Caki2 (cell line): ENCODE measurements at regions not wholly inside any gene's neighbourhood (a gene's known extent, or its start where the extent isn't known, plus 50 kb on each side); places are given as distances from the start of the nearest gene placed in this dataset.

Experiments used
- DNase-seq: peaks from one replicate; pipeline ENCODE4 v3.0.0-alpha.2; 2015; ENCODE audit warnings: low read depth
- in situ Hi-C: cut with HindIII; loops from 2 replicates; pipeline ENCODE4 v1.10.0; 2016; ENCODE audit warnings: low sequenced_read_pairs, low pct_unique_long_range_greater_than_20kb, mixed read lengths

GRCh38 chr6:45800911-45801310 is 214.7 kb downstream of the CLIC5 start:
- in situ Hi-C loops, result no loop called here
- no peak for DNase-seq

GRCh38 chr6:45795678-45796077 is 220.0 kb downstream of the CLIC5 start:
- DNase-seq, result no peak
- in situ Hi-C loops, result no loop called here

- in situ Hi-C loops, result no loop called here
- no peak for DNase-seq
Measured at GRCh38 chr6:45794465-45794864, 221.2 kb downstream of the CLIC5 start.

- in situ Hi-C loops, result no loop called here
- DNase-seq, result no peak
Measured at GRCh38 chr6:45791211-45792168, 224.2 kb downstream of the CLIC5 start.

- no peak for DNase-seq
- in situ Hi-C loops, result no loop called here
Measured at GRCh38 chr6:45789238-45789637, 226.4 kb downstream of the CLIC5 start.

GRCh38 chr6:45787384-45787783 is 228.3 kb downstream of the CLIC5 start:
- no peak for DNase-seq
- in situ Hi-C loops, result no loop called here

- no peak for DNase-seq
- in situ Hi-C loops, result no loop called here
Measured at GRCh38 chr6:45786355-45786781, 229.3 kb downstream of the CLIC5 start.

GRCh38 chr6:45784250-45784649 is 231.4 kb downstream of the CLIC5 start:
- in situ Hi-C loops, result no loop called here

GRCh38 chr6:45783716-45784115 is 231.9 kb downstream of the CLIC5 start:
- DNase-seq, result no peak
- in situ Hi-C loops, result no loop called here

More at GRCh38 chr6:45784250-45784649, 231.4 kb downstream of the CLIC5 start:
- DNase-seq, result no peak

GRCh38 chr6:45781890-45782289 is 233.8 kb downstream of the CLIC5 start:
- no peak for DNase-seq
- in situ Hi-C loops, result no loop called here

GRCh38 chr6:45780523-45780922 is 235.1 kb downstream of the CLIC5 start:
- in situ Hi-C loops, result no loop called here
- DNase-seq, result no peak

- in situ Hi-C loops, result no loop called here
Measured at GRCh38 chr6:45775026-45775697, 240.5 kb downstream of the CLIC5 start.

GRCh38 chr6:45773906-45774305 is 241.8 kb downstream of the CLIC5 start:
- no peak for DNase-seq
- in situ Hi-C loops, result no loop called here

More at GRCh38 chr6:45775026-45775697, 240.5 kb downstream of the CLIC5 start:
- no peak for DNase-seq

- no peak for DNase-seq
- in situ Hi-C loops, result no loop called here
Measured at GRCh38 chr6:45772886-45773495, 242.7 kb downstream of the CLIC5 start.

- in situ Hi-C loops, result no loop called here
- no peak for DNase-seq
Measured at GRCh38 chr6:45772051-45772450, 243.6 kb downstream of the CLIC5 start.

GRCh38 chr6:45763281-45763680 is 252.4 kb downstream of the CLIC5 start:
- no peak for DNase-seq
- in situ Hi-C loops, result no loop called here

- DNase-seq, result no peak
- in situ Hi-C loops, result no loop called here
Measured at GRCh38 chr6:45759472-45759810, 256.2 kb downstream of the CLIC5 start.

- DNase-seq, result no peak
- in situ Hi-C loops, result no loop called here
Measured at GRCh38 chr6:45758787-45759471, 256.7 kb downstream of the CLIC5 start.
